Ectodermal cell (in vitro differentiated cells): ENCODE measurements at regions not wholly inside any gene's neighbourhood (a gene's known extent, or its start where the extent isn't known, plus 50 kb on each side); places are given as distances from the start of the nearest gene placed in this dataset.
"Not testable (repeated sequence)": the region's sequence is repeated elsewhere in the genome, so short reads cannot be mapped to it uniquely, and the experiment has no call there.

Source experiments
- H3K27ac ChIP-seq: 2 replicates; pipeline ENCODE4 v1.7.0; 2013; ENCODE audit warnings: mild to moderate bottlenecking, low read depth, low read length; ENCODE audit not compliant: insufficient read depth, poor library complexity, severe bottlenecking
- H3K27me3 ChIP-seq: 2 replicates; pipeline ENCODE4 v1.7.0; 2013; ENCODE audit warnings: mild to moderate bottlenecking, low read length; ENCODE audit not compliant: insufficient read depth, control insufficient read depth, poor library complexity, severe bottlenecking
- H3K36me3 ChIP-seq: one replicate; pipeline ENCODE4 v1.7.0; 2013; ENCODE audit warnings: low read length; ENCODE audit not compliant: control insufficient read depth, insufficient read depth
- H3K4me1 ChIP-seq: one replicate; pipeline ENCODE4 v1.7.0; 2013; ENCODE audit warnings: low read length; ENCODE audit not compliant: control insufficient read depth, insufficient read depth
- H3K4me3 ChIP-seq: 2 replicates; pipeline ENCODE4 v1.7.0; 2013; ENCODE audit warnings: low read depth, low read length, control low read depth; ENCODE audit not compliant: insufficient read depth
- H3K9me3 ChIP-seq: 2 replicates; pipeline ENCODE4 v1.7.0; 2013; ENCODE audit warnings: mild to moderate bottlenecking, low read length, moderate library complexity; ENCODE audit not compliant: control insufficient read depth
- WGBS, 2 experiments: methylation state at CpG; one replicate each; pipeline ENCODE4 v1.1.7; 2013; ENCODE audit warnings: missing lambda C conversion rate in 2 of 2; 5-methylcytosine and 5-hydroxymethylcytosine counted together

- Histone ChIP-seq H3K4me3 (no peak overlapping the region), H3K36me3 (no peaks in the 10 kb centered on the region), H3K27ac (no peak overlapping the region), H3K9me3 (no peaks in the 10 kb centered on the region), H3K4me1 (no peaks in the 10 kb centered on the region), H3K27me3 (no peaks in the 10 kb centered on the region)
- 96 to 98% methylated on average over 2 of the region's 2 CpGs for WGBS, 2 experiments
Measured at GRCh38 chr12:30178916-30179315, 395.2 kb upstream of the TMTC1 start.

- Histone ChIP-seq H3K36me3 (no peaks in the 10 kb centered on the region), H3K27me3 (peaks cover 42% of the 10 kb centered on the region), H3K4me3 (peak overlapping the region; percentile 26), H3K27ac (no peak overlapping the region), H3K9me3 (no peaks in the 10 kb centered on the region), H3K4me1 (no peaks in the 10 kb centered on the region)
- WGBS, 2 experiments: 27 to 30% methylated on average over 58 of the region's 58 CpGs
Measured at GRCh38 chr12:30169839-30170591, 386.3 kb upstream of the TMTC1 start.

GRCh38 chr12:30166006-30166795 lies 382.5 kb upstream of the TMTC1 start:
- no peak overlapping the region for H3K27ac ChIP-seq
- H3K4me3 ChIP-seq: no peak overlapping the region
- H3K36me3 ChIP-seq: no peaks in the 10 kb centered on the region
- 83 to 86% methylated on average over 1 to 4 of the region's 4 CpGs for WGBS, 2 experiments
- H3K9me3 ChIP-seq: no peaks in the 10 kb centered on the region
- no peaks in the 10 kb centered on the region for H3K4me1 ChIP-seq
- peaks cover 37% of the 10 kb centered on the region for H3K27me3 ChIP-seq

- Histone ChIP-seq H3K4me1 (no peaks in the 10 kb centered on the region), H3K27me3 (peaks cover 22% of the 10 kb centered on the region), H3K36me3 (no peaks in the 10 kb centered on the region), H3K4me3 (no peak overlapping the region), H3K9me3 (no peaks in the 10 kb centered on the region), H3K27ac (no peak overlapping the region)
- 90 to 92% methylated on average over 10 of the region's 10 CpGs for WGBS, 2 experiments
Measured at GRCh38 chr12:30164382-30165318, 380.9 kb upstream of the TMTC1 start.

- H3K4me3 ChIP-seq, H3K9me3 ChIP-seq, H3K27me3 ChIP-seq, H3K27ac ChIP-seq, H3K36me3 ChIP-seq, H3K4me1 ChIP-seq: not testable (repeated sequence)
- WGBS, 2 experiments: 75 to 76% methylated on average over 17 to 22 of the region's 22 CpGs
Measured at GRCh38 chr12:30156833-30157232, 373.1 kb upstream of the TMTC1 start.

- WGBS, 2 experiments: 93 to 95% methylated on average over 6 of the region's 6 CpGs
- Histone ChIP-seq H3K36me3 (no peaks in the 10 kb centered on the region), H3K4me1 (no peaks in the 10 kb centered on the region), H3K27ac (no peak overlapping the region), H3K4me3 (no peak overlapping the region), H3K9me3 (no peaks in the 10 kb centered on the region), H3K27me3 (no peaks in the 10 kb centered on the region)
Measured at GRCh38 chr12:30155001-30155730, 371.4 kb upstream of the TMTC1 start.

GRCh38 chr12:30153981-30154380 lies 370.2 kb upstream of the TMTC1 start:
- Histone ChIP-seq H3K4me3 (no peak overlapping the region), H3K27ac (no peak overlapping the region), H3K36me3 (no peaks in the 10 kb centered on the region), H3K27me3 (no peaks in the 10 kb centered on the region), H3K9me3 (no peaks in the 10 kb centered on the region), H3K4me1 (no peaks in the 10 kb centered on the region)
- WGBS, 2 experiments: 88% methylated on average over 1 of the region's 1 CpG; no CpG with 5 or more reads in 1 of the 2 experiments

- H3K4me1 ChIP-seq: no peaks in the 10 kb centered on the region
- H3K27ac ChIP-seq: no peak overlapping the region
- H3K36me3 ChIP-seq: no peaks in the 10 kb centered on the region
- H3K27me3 ChIP-seq: no peaks in the 10 kb centered on the region
- H3K9me3 ChIP-seq: no peaks in the 10 kb centered on the region
- H3K4me3 ChIP-seq: no peak overlapping the region
Measured at GRCh38 chr12:30152705-30153104, 369.0 kb upstream of the TMTC1 start.

GRCh38 chr12:30151831-30152230 lies 368.1 kb upstream of the TMTC1 start:
- WGBS, 2 experiments: 73 to 77% methylated on average over 5 of the region's 5 CpGs
- H3K36me3 ChIP-seq: no peaks in the 10 kb centered on the region
- H3K27ac ChIP-seq: no peak overlapping the region
- H3K4me1 ChIP-seq: no peaks in the 10 kb centered on the region
- no peak overlapping the region for H3K4me3 ChIP-seq
- no peaks in the 10 kb centered on the region for H3K27me3 ChIP-seq
- no peaks in the 10 kb centered on the region for H3K9me3 ChIP-seq
